ENCODE measurements at regions not wholly inside any gene's neighbourhood (a gene's known extent, or its start where the extent isn't known, plus 50 kb on each side); places are given as distances from the start of the nearest gene placed in this dataset.

DNA sequence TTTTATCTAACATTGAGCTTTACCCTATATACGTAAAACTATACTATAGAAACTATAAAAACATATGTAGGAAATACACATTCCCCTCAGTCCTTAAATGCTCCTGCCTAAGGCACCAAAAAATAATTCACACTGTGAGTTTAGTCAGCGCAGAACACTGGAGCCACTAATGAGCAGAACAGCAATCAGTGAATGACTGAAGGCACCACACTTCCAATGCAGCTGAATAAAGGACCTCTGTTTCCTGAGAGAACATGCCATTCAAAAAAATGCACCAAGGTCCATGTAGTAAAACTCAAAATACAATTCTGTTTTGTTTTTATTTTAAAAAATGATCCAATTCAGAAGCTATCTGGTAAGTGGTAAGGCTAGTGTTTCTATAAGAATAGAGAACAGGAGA is 1280.6 kb upstream of the NRXN1 start (continued):
- TF ChIP-seq ZNF132 (tag by site-specific recombination; IDR thresholded peaks at IDR 0.05; ENCODE audit: borderline replicate concordance) = no peak
- TF ChIP-seq ZNF473 (tag by site-specific recombination; IDR thresholded peaks at IDR 0.05) = no peak
- TF ChIP-seq, protein P1, sequence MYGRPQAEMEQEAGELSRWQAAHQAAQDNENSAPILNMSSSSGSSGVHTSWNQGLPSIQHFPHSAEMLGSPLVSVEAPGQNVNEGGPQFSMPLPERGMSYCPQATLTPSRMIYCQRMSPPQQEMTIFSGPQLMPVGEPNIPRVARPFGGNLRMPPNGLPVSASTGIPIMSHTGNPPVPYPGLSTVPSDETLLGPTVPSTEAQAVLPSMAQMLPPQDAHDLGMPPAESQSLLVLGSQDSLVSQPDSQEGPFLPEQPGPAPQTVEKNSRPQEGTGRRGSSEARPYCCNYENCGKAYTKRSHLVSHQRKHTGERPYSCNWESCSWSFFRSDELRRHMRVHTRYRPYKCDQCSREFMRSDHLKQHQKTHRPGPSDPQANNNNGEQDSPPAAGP (tag by site-specific recombination; IDR thresholded peaks at IDR 0.05) = no peak
- TF ChIP-seq HOXD13 (CRISPR knock-in tag; IDR thresholded peaks at IDR 0.05; ENCODE audit: borderline replicate concordance) = no peak
- TF ChIP-seq, protein P2, sequence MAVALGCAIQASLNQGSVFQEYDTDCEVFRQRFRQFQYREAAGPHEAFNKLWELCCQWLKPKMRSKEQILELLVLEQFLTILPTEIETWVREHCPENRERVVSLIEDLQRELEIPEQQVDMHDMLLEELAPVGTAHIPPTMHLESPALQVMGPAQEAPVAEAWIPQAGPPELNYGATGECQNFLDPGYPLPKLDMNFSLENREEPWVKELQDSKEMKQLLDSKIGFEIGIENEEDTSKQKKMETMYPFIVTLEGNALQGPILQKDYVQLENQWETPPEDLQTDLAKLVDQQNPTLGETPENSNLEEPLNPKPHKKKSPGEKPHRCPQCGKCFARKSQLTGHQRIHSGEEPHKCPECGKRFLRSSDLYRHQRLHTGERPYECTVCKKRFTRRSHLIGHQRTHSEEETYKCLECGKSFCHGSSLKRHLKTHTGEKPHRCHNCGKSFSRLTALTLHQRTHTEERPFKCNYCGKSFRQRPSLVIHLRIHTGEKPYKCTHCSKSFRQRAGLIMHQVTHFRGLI (tag by site-specific recombination; IDR thresholded peaks at IDR 0.05) = no peak
- no peak for TF ChIP-seq GLI2 (tag by site-specific recombination; IDR thresholded peaks at IDR 0.05; ENCODE audit: borderline replicate concordance, low read depth)
- no peak for TF ChIP-seq ZNF426 (tag by site-specific recombination; IDR thresholded peaks at IDR 0.05)
- no peak for TF ChIP-seq ZNF654 (tag by site-specific recombination; IDR thresholded peaks at IDR 0.05; ENCODE audit: low read depth)
- no peak for TF ChIP-seq ZBTB7A (tag by site-specific recombination; IDR thresholded peaks at IDR 0.05; ENCODE audit: low read depth)
- TF ChIP-seq TRIM28 (IDR thresholded peaks at IDR 0.05; ENCODE audit: borderline replicate concordance, low read length) = no peak
- no peak for TF ChIP-seq ZBTB48 (tag by site-specific recombination; IDR thresholded peaks at IDR 0.05)
- TF ChIP-seq ZFP41 (tag by site-specific recombination; IDR thresholded peaks at IDR 0.05; ENCODE audit: borderline replicate concordance) = no peak

DNA sequence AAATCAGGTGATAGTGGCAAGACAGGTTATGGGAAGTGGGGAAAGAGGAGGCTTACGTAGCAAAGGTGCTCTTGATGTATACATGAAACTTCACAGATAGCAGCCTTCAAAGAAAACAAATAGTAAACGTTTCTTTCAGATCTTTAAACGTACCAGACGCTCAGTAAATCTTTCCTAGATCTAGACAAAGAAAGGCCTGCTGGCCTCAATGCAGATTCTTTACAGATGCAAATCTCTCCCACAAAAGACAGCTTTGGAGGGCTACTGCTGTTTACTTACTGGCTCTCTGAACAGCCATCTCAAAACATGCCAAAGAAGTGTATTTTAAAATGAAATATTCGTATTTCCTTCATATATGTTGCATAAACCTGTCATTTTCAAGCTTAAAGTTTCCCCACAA is 1279.9 kb upstream of the NRXN1 start:
- H3K36me3 ChIP-seq (ENCODE audit: control insufficient read depth in 2 of 2, insufficient read depth in 1 of 2, low read length in 2 of 2) = no peaks in the 10 kb centered on the region
- no peaks in the 10 kb centered on the region for H3K4me1 ChIP-seq (ENCODE audit: control insufficient read depth, insufficient read depth, low read length)
- no peaks in the 10 kb centered on the region for H3K9me3 ChIP-seq (ENCODE audit: control insufficient read depth, insufficient read depth, low read depth, low read length)
- CTCF ChIA-PET = no interaction called here
- POLR2A ChIA-PET = no interaction called here
- H3K27ac ChIP-seq (ENCODE audit: extremely low read depth, low read depth, low read length) = no peak overlapping the region
- no peak overlapping the region for H3K4me3 ChIP-seq (ENCODE audit: low read depth, low read length)
- TF ChIP-seq GFI1B (tag by site-specific recombination; IDR thresholded peaks at IDR 0.05) (no peak), SP7 (tag by site-specific recombination; IDR thresholded peaks at IDR 0.05) (no peak), ZNF610 (tag by site-specific recombination; IDR thresholded peaks at IDR 0.05; ENCODE audit: borderline replicate concordance) (no peak), ZNF16 (tag by site-specific recombination; IDR thresholded peaks at IDR 0.05; ENCODE audit: low read depth) (no peak), KLF1 (tag by site-specific recombination; IDR thresholded peaks at IDR 0.05) (no peak), ZNF654 (tag by site-specific recombination; IDR thresholded peaks at IDR 0.05; ENCODE audit: low read depth) (no peak), ZNF341 (tag by site-specific recombination; IDR thresholded peaks at IDR 0.05; ENCODE audit: low read depth) (no peak)
- TF ChIP-seq, protein P3, sequence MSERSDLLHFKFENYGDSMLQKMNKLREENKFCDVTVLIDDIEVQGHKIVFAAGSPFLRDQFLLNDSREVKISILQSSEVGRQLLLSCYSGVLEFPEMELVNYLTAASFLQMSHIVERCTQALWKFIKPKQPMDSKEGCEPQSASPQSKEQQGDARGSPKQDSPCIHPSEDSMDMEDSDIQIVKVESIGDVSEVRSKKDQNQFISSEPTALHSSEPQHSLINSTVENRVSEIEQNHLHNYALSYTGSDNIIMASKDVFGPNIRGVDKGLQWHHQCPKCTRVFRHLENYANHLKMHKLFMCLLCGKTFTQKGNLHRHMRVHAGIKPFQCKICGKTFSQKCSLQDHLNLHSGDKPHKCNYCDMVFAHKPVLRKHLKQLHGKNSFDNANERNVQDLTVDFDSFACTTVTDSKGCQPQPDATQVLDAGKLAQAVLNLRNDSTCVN (tag by site-specific recombination; optimal IDR thresholded peaks at IDR 0.05) = no peak
- TF ChIP-seq, protein P4, sequence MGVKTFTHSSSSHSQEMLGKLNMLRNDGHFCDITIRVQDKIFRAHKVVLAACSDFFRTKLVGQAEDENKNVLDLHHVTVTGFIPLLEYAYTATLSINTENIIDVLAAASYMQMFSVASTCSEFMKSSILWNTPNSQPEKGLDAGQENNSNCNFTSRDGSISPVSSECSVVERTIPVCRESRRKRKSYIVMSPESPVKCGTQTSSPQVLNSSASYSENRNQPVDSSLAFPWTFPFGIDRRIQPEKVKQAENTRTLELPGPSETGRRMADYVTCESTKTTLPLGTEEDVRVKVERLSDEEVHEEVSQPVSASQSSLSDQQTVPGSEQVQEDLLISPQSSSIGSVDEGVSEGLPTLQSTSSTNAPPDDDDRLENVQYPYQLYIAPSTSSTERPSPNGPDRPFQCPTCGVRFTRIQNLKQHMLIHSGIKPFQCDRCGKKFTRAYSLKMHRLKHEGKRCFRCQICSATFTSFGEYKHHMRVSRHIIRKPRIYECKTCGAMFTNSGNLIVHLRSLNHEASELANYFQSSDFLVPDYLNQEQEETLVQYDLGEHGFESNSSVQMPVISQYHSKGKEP (tag by site-specific recombination; IDR thresholded peaks at IDR 0.05) = no peak

DNA sequence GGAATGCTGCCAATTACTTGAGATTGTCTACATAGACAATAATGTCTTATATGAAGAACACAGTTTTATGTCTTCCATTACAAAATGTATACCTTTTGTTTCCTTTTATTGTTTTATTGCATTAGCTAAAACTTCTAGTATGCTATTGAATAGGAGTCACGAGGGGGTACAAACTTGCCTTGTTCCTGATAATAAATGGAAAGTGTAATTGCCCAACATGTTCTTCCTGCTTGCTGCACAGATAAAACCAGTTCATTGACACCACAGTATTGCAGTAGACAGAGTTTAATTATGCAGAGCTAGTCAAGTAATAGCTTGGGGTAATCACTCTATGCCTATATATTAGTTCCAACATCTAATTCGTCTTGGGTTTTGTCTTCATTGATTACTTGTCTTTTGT is 1276.2 kb upstream of the NRXN1 start:
- Histone ChIP-seq H3K36me3 (ENCODE audit: control insufficient read depth in 2 of 2, insufficient read depth in 1 of 2, low read length in 2 of 2) (no peaks in the 10 kb centered on the region), H3K27ac (ENCODE audit: extremely low read depth, low read depth, low read length) (no peak overlapping the region), H3K4me1 (ENCODE audit: control insufficient read depth, insufficient read depth, low read length) (no peaks in the 10 kb centered on the region), H3K4me3 (ENCODE audit: low read depth, low read length) (no peak overlapping the region), H3K9me3 (ENCODE audit: control insufficient read depth, insufficient read depth, low read depth, low read length) (no peaks in the 10 kb centered on the region)
- ChIA-PET POLR2A (no interaction called here), CTCF (no interaction called here)
- no peak for TF ChIP-seq ZNF785 (tag by site-specific recombination; IDR thresholded peaks at IDR 0.05)
- TF ChIP-seq ZNF221 (tag by site-specific recombination; IDR thresholded peaks at IDR 0.05; ENCODE audit: borderline replicate concordance) = no peak
- no peak for TF ChIP-seq ZNF560 (tag by site-specific recombination; IDR thresholded peaks at IDR 0.05; ENCODE audit: borderline replicate concordance)
- no peak for TF ChIP-seq ZNF792 (tag by site-specific recombination; IDR thresholded peaks at IDR 0.05)
- no peak for TF ChIP-seq ZNF169 (tag by site-specific recombination; IDR thresholded peaks at IDR 0.05)
- TF ChIP-seq ZNF660 (tag by site-specific recombination; IDR thresholded peaks at IDR 0.05) = no peak
- no peak for TF ChIP-seq ZNF121 (tag by site-specific recombination; IDR thresholded peaks at IDR 0.05)
- no peak for TF ChIP-seq GLI4 (tag by site-specific recombination; IDR thresholded peaks at IDR 0.05)
- no peak for TF ChIP-seq ZNF596 (tag by site-specific recombination; IDR thresholded peaks at IDR 0.05)
- no peak for TF ChIP-seq MYNN (tag by site-specific recombination; IDR thresholded peaks at IDR 0.05; ENCODE audit: borderline replicate concordance)
- no peak for TF ChIP-seq ZNF138 (tag by site-specific recombination; IDR thresholded peaks at IDR 0.05; ENCODE audit: borderline replicate concordance)
- TF ChIP-seq ZNF555 (tag by site-specific recombination; conservative IDR thresholded peaks at IDR 0.05) = no peak
